Hepatic stellate cell (primary cell): ENCODE measurements at regions not wholly inside any gene's neighbourhood (a gene's known extent, or its start where the extent isn't known, plus 50 kb on each side); places are given as distances from the start of the nearest gene placed in this dataset.
"Not testable (repeated sequence)": the region's sequence is repeated elsewhere in the genome, so short reads cannot be mapped to it uniquely, and the experiment has no call there.

Experiments
- DNase-seq: peaks from one replicate; pipeline ENCODE4 v3.0.0; 2011; ENCODE audit warnings: low spot score

- no peak for DNase-seq
These were observed 146.6 kb upstream of the CCDC150 start for GRCh38 chr2:196492946-196493345.

GRCh38 chr2:196498962-196499361 lies 140.6 kb upstream of the CCDC150 start:
- no peak for DNase-seq

- no peak for DNase-seq
These were observed 139.8 kb upstream of the CCDC150 start for GRCh38 chr2:196499686-196500085.

- no peak for DNase-seq
These were observed 138.7 kb upstream of the CCDC150 start for GRCh38 chr2:196500686-196501431.

GRCh38 chr2:196501836-196502235 lies 137.7 kb upstream of the CCDC150 start:
- DNase-seq = no peak

- DNase-seq = no peak
These were observed 137.1 kb upstream of the CCDC150 start for GRCh38 chr2:196502386-196502785.

- DNase-seq = no peak
These were observed 136.1 kb upstream of the CCDC150 start for GRCh38 chr2:196503398-196503797.

GRCh38 chr2:196504788-196505187 lies 134.7 kb upstream of the CCDC150 start:
- no peak for DNase-seq

- no peak for DNase-seq
These were observed 129.3 kb upstream of the CCDC150 start for GRCh38 chr2:196510246-196510645.

GRCh38 chr2:196511258-196512168 lies 128.0 kb upstream of the CCDC150 start:
- DNase-seq = no peak

- DNase-seq = no peak
These were observed 125.6 kb upstream of the CCDC150 start for GRCh38 chr2:196513796-196514526.

GRCh38 chr2:196514641-196515040 lies 124.9 kb upstream of the CCDC150 start:
- no peak for DNase-seq

GRCh38 chr2:196515051-196515450 lies 124.5 kb upstream of the CCDC150 start:
- DNase-seq = no peak

GRCh38 chr2:196515608-196516007 lies 123.9 kb upstream of the CCDC150 start:
- no peak for DNase-seq

- DNase-seq = no peak
These were observed 123.0 kb upstream of the CCDC150 start for GRCh38 chr2:196516564-196516963.

- DNase-seq = no peak
These were observed 118.9 kb upstream of the CCDC150 start for GRCh38 chr2:196520605-196521004.

GRCh38 chr2:196526981-196527725 lies 112.4 kb upstream of the CCDC150 start:
- DNase-seq = not testable (repeated sequence)

GRCh38 chr2:196528486-196529223 lies 110.9 kb upstream of the CCDC150 start:
- no peak for DNase-seq

GRCh38 chr2:196530910-196531309 lies 108.6 kb upstream of the CCDC150 start:
- no peak for DNase-seq

- DNase-seq = no peak
These were observed 105.6 kb upstream of the CCDC150 start for GRCh38 chr2:196533772-196534397.

GRCh38 chr2:196534495-196534894 lies 105.0 kb upstream of the CCDC150 start:
- DNase-seq = no peak
